KMS-11 (cell line): ENCODE measurements at regions not wholly inside any gene's neighbourhood (a gene's known extent, or its start where the extent isn't known, plus 50 kb on each side); places are given as distances from the start of the nearest gene placed in this dataset.

Experiments used
- H2AFZ ChIP-seq: fragments of 200-600 bp; sonication (generic); 2 replicates; pipeline ENCODE4 v1.6.1; 2016; ENCODE audit warnings: antibody characterized with exemption, mixed run types, low read depth
- H3K27ac ChIP-seq: fragments of 200-600 bp; sonication (generic); 2 replicates; pipeline ENCODE4 v1.6.1; 2016; ENCODE audit warnings: mild to moderate bottlenecking, mixed run types
- H3K27me3 ChIP-seq: fragments of 200-600 bp; sonication (generic); 2 replicates; pipeline ENCODE4 v1.6.1; 2017; ENCODE audit warnings: mild to moderate bottlenecking, low read depth, mixed run types, moderate library complexity; ENCODE audit not compliant: insufficient read depth
- H3K36me3 ChIP-seq: fragments of 200-600 bp; sonication (generic); 2 replicates; pipeline ENCODE4 v1.6.1; 2017; ENCODE audit warnings: mild to moderate bottlenecking, mixed run types; ENCODE audit not compliant: insufficient read depth
- H3K4me1 ChIP-seq: fragments of 200-600 bp; sonication (generic); 2 replicates; pipeline ENCODE4 v1.6.1; 2016; ENCODE audit warnings: mild to moderate bottlenecking, low read depth, mixed run types; ENCODE audit not compliant: poor library complexity, severe bottlenecking
- H3K4me2 ChIP-seq: fragments of 200-600 bp; sonication (generic); 2 replicates; pipeline ENCODE4 v1.7.0; 2016; ENCODE audit warnings: mild to moderate bottlenecking, mixed run types
- H3K4me3 ChIP-seq: fragments of 200-600 bp; sonication (generic); IDR thresholded peaks from 2 replicates; pipeline ENCODE4 v1.6.1; 2017; ENCODE audit warnings: low read depth, low read length, mixed read lengths; ENCODE audit not compliant: insufficient read depth
- H3K79me2 ChIP-seq: fragments of 200-600 bp; sonication (generic); 2 replicates; pipeline ENCODE4 v1.6.1; 2016; ENCODE audit warnings: low read depth, mixed run types; ENCODE audit not compliant: insufficient read depth
- H3K9ac ChIP-seq: fragments of 200-600 bp; sonication (generic); 2 replicates; pipeline ENCODE4 v1.6.1; 2016; ENCODE audit warnings: mild to moderate bottlenecking, mixed run types
- H4K20me1 ChIP-seq: fragments of 200-600 bp; sonication (generic); 2 replicates; pipeline ENCODE4 v1.6.1; 2016; ENCODE audit warnings: mild to moderate bottlenecking, mixed run types; ENCODE audit not compliant: insufficient read depth
- TF ChIP-seq, protein P1 (sequence below): fragments of 200-600 bp; sonication (generic); conservative IDR thresholded peaks from 2 replicates; pipeline ENCODE4 v1.6.1; 2017; ENCODE audit warnings: low read depth, mild to moderate bottlenecking, antibody characterized with exemption, low read length, moderate library complexity, mixed read lengths

DNA sequence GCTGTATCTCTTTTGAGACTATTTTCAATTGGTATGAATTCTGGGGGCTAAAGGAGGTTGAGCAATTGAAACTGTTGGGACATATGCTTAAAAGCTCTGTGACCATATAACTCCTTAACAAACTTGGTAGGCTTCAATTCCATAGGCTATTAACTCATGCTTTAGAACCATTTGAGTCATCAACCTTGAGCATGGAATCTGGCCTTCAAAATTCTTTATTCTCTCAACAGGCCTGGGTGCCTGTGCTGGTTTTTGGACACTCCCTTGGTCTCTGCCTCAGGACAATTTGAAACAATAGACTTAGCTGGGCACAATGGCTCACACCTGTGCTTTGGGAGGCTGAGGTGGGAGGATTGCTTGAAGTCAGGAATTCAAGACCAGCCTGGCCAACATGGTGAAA, 61.4 kb upstream of the EPB41L4A start:
- Histone ChIP-seq H3K9ac (no peak overlapping the region), H3K27ac (no peak overlapping the region), H4K20me1 (no peaks in the 10 kb centered on the region), H3K79me2 (no peaks in the 10 kb centered on the region), H3K4me1 (no peaks in the 10 kb centered on the region), H2AFZ (no peak overlapping the region), H3K4me3 (no peak overlapping the region), H3K4me2 (no peak overlapping the region), H3K27me3 (no peaks in the 10 kb centered on the region), H3K36me3 (no peaks in the 10 kb centered on the region)
- TF ChIP-seq, protein P1, sequence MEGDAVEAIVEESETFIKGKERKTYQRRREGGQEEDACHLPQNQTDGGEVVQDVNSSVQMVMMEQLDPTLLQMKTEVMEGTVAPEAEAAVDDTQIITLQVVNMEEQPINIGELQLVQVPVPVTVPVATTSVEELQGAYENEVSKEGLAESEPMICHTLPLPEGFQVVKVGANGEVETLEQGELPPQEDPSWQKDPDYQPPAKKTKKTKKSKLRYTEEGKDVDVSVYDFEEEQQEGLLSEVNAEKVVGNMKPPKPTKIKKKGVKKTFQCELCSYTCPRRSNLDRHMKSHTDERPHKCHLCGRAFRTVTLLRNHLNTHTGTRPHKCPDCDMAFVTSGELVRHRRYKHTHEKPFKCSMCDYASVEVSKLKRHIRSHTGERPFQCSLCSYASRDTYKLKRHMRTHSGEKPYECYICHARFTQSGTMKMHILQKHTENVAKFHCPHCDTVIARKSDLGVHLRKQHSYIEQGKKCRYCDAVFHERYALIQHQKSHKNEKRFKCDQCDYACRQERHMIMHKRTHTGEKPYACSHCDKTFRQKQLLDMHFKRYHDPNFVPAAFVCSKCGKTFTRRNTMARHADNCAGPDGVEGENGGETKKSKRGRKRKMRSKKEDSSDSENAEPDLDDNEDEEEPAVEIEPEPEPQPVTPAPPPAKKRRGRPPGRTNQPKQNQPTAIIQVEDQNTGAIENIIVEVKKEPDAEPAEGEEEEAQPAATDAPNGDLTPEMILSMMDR: no peak

DNA sequence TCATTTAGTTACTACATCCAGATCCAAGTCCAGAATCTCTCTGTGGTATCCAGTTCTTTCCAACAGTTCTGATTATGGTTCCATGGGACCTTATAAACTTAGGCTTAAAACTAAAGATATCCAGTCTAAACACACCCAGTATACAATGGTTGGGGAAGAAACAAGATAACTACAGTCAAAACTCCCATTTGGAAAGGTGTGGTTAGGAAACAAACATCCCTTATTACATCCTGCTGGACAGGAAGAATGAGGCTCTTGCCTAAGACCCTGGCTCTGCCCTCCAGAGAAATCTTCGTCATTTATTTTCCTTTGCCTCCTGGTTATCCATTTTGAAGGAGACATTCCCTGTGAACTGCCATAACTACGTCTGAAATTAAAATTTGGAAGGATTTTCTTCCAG, 64.6 kb upstream of the EPB41L4A start:
- no peak overlapping the region for H2AFZ ChIP-seq
- H3K79me2 ChIP-seq: no peaks in the 10 kb centered on the region
- TF ChIP-seq, protein P1: no peak
- H3K4me1 ChIP-seq: no peaks in the 10 kb centered on the region
- H3K27me3 ChIP-seq: no peaks in the 10 kb centered on the region
- no peak overlapping the region for H3K4me2 ChIP-seq
- no peak overlapping the region for H3K4me3 ChIP-seq
- no peaks in the 10 kb centered on the region for H3K36me3 ChIP-seq
- no peak overlapping the region for H3K27ac ChIP-seq
- no peak overlapping the region for H3K9ac ChIP-seq
- no peaks in the 10 kb centered on the region for H4K20me1 ChIP-seq

DNA sequence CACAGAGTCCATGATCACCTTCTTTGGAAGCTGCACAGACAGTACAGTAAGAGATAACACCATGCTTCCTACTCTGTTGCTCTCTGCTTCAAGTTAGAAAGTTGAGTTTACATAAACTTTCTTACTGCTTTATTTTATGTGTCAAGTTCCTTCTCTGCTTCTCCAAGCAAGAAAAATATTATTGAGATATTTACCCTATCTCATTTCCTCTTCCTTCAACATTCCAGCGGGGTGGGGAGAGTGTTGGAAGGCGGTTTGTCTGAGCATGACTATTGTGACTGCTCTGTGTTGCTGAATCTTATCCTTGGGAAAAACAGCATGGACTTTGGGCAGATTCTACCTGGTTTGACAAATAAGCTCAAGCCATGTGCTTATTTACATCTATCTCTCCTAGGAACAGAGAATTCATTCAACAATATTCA, 66.9 kb upstream of the EPB41L4A start:
- Histone ChIP-seq H3K27me3 (no peaks in the 10 kb centered on the region), H3K27ac (no peak overlapping the region), H3K36me3 (no peaks in the 10 kb centered on the region), H3K79me2 (no peaks in the 10 kb centered on the region), H2AFZ (no peak overlapping the region), H3K4me2 (no peak overlapping the region), H3K4me1 (no peaks in the 10 kb centered on the region), H3K4me3 (no peak overlapping the region), H4K20me1 (no peaks in the 10 kb centered on the region), H3K9ac (no peak overlapping the region)
- TF ChIP-seq, protein P1: no peak

DNA sequence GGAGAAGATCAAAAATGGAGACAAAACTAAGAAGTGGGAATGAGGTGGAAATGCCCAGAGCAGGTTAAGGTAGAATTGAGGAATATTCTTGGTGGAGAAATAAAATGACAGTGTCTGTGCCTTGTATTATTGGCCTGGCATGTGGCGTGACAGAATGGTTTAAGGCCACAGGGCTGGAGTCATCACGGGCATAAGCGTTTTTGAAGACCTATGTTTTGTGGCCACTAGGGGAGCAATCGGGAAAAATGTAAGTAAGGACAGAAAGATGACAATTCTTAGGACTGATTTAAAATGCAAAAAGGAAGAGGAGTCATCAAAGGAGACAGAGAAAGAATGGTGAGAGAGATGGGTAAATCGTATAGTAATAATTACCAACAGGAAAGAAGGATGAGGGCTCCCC, 72.2 kb upstream of the EPB41L4A start:
- Histone ChIP-seq H4K20me1 (no peaks in the 10 kb centered on the region), H3K27ac (no peak overlapping the region), H3K9ac (no peak overlapping the region), H3K27me3 (no peaks in the 10 kb centered on the region), H3K36me3 (no peaks in the 10 kb centered on the region), H2AFZ (no peak overlapping the region), H3K4me3 (no peak overlapping the region), H3K79me2 (no peaks in the 10 kb centered on the region), H3K4me1 (no peaks in the 10 kb centered on the region), H3K4me2 (no peak overlapping the region)
- TF ChIP-seq, protein P1: peak; percentile 34; the same call in 1 of the 2 replicates
